NCI-H345 treated with DMSO at 0.1 percent for 48 hours (cell line): ENCODE measurements at regions not wholly inside any gene's neighbourhood (a gene's known extent, or its start where the extent isn't known, plus 50 kb on each side); places are given as distances from the start of the nearest gene placed in this dataset.

ENCODE experiments used
- DNase-seq: peaks from one replicate; lab custom pipeline; 2025; ENCODE audit not compliant: unreplicated experiment; lab: John Stamatoyannopoulos, UW

DNA sequence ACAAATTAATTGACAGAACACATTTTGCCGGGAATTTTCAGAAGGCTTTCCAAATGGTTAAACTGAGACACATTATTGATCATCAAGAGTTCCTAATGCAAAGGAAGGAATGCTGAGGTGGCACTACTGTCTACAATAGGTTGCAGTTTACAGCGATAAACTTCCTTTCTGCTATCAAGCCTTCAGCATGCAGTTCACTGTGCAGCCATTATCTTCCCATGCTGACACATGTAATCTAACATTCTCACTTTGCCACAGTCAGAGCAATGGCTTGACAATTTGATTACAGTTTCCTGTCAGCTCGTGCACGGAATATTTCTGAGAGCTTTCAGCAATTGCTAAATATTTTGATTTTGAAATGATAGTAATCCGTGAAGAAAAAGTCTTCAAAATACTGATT, 166.9 kb upstream of the PRMT6 start:
- DNase-seq, result no peak

- DNase-seq, result no peak
Measured at GRCh38 chr1:106897976-106898375, 158.5 kb upstream of the PRMT6 start.

DNA sequence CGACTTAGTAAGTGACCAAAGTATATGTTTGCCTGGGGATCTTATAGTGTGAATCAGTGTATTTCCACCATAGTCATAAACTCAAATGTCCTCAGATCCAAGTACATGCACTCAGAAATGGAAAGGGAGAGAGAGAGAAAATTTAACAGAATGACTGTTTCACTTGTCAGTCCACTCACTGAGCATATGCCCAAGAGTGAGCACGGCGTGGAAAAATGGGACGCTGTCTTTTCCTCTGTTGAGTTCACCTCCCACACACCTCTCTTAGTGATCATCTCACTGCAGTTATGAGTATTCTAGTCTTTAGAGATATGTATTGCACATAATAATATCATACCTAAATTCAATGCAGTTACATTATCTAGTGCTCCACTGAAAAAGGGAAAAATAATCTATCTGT, 156.8 kb upstream of the PRMT6 start:
- DNase-seq, result no peak

- DNase-seq, result no peak
Measured at GRCh38 chr1:106907795-106908194, 148.7 kb upstream of the PRMT6 start.

DNA sequence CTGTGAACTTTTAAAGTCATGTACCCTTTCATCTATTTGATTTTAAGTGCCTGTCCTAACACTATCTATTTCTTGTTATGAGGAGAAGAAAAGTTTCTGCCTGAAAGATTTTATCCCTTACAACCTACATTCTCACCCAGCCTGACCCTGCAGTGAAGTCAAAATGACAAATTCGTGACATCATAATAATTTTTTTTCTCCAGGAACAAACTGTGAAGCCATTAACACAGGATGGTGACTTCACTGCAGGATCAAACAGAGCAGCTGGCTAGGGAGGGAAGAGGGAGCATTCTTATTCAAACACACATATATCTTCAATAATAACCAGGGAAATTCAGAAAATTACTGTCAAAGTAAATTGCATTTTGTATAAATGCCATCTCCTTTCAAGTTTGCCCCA, 147.8 kb upstream of the PRMT6 start:
- no peak for DNase-seq

- DNase-seq, result no peak
Measured at GRCh38 chr1:106910798-106911197, 145.7 kb upstream of the PRMT6 start.

GRCh38 chr1:106912131-106912530, 144.3 kb upstream of the PRMT6 start:
- no peak for DNase-seq

DNA sequence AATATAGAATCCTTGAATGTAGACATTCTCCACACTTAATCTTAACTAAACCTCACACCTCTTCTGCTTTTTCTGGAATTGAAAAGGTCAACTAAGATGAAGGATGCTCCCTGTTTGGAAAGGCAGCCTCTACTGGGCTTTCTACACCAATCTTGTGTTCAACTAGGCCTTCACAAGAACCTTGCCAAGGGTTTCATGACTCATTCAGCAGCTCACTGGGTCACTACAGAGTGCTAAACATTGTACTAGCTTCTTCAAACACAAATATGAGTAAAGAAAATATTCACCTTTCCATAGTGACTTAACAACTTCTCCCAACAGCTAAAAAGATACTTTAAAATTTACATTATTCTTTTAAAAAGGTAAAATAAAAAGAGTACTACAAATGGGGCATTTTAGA, 135.3 kb upstream of the PRMT6 start:
- no peak for DNase-seq

- no peak for DNase-seq
Measured at GRCh38 chr1:106924360-106924759, 132.1 kb upstream of the PRMT6 start.

DNA sequence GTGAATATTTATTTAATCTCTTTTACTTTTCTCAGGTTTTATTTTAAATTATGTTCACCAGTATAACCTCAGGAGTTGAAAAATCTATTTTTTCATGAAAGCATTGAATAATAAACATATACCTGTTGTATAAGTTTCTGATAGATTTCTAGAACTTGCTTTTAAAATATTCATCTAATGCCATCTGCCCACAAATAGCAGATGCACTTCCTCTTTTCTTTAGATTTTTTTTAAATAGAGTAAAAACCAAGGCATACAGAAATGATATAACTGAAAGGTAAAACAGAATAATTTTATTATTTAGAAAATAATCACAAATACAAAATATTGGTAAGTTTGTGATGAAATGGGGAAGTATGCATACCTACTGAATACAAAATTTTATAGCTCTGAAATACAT, 130.7 kb upstream of the PRMT6 start:
- DNase-seq, result no peak

GRCh38 chr1:106926803-106927582, 129.5 kb upstream of the PRMT6 start:
- no peak for DNase-seq

DNA sequence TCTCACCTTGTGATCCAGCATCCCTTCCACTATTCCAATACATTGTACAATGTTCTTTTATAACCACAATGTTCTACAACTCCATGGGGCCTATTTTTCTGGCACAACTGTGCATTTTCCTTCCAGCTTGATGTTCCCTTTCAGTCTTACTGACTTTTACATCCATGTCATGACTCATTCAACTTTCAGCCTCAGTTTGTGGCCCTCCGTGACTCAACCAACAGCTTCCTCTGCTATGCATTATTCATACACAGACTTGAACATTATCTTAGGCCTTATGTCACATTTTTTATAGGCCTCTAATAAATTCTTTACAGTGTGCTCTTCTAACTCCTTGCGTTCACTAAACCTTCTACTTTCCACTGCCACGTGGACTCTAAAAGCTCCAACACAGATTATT, 119.4 kb upstream of the PRMT6 start:
- DNase-seq, result no peak

DNA sequence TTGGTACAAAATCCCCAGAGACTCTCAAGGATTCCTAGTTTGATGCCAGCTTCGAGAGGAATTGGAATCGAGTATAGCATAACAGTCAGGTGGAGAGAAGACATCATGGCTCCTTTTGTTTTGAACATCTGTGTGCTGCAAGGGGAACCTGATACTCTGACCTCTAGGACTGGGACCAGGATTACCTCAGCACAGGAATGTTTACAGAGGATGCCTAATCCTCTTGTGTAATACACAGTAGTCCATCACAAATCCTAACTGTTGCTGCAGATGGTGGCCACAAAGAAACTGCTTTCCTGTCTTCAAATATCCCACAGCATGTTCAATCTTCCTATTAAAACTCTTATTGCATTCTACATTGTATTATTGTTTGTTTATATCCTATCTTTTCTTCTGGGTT, 111.8 kb upstream of the PRMT6 start:
- no peak for DNase-seq

DNA sequence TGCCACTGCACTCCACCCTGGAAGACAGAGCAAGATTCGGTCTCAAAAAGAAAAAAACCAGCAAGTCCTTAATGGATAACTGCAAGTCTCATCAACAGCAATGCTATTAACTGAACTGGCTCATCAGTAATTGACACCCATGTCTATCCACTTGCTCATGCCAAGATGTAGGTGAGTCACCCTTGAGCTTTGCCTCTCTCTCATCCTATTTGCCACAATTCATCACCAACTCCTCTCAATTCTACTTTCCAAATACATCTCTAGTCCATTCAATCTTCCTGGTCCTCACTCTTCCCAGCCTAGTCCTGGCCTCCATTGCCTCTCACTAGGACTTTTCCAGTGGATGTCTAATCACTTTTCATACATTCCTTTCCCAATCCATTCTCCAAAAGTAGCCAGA, 103.7 kb upstream of the PRMT6 start:
- no peak for DNase-seq

DNA sequence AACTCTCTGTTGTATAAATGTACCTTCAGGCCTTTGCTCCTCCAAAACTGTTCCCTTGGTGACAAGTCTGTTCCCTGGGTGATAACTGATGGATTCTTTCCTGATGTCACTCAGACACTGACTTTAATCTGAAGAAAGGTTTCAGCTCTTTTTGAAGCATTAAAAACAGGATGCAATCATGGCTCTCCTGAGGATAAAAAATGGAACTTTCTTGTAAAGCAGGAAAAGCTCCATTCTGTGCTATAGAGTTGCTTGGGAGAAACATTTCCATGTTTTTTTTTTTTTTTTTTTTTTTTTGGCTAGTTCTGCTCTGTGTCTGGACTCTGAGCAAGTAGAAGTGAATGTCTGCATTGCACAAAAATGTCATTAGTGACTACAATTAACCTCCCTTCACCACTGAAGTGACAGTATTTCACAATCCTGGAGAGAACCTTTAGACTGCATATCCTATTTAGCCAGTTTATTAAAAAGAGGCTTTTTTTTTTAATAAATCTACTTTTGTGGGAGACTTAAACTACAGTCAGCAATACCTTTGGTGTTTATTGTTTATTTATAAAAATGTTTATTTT, 101.7 kb upstream of the PRMT6 start:
- DNase-seq, result no peak

DNA sequence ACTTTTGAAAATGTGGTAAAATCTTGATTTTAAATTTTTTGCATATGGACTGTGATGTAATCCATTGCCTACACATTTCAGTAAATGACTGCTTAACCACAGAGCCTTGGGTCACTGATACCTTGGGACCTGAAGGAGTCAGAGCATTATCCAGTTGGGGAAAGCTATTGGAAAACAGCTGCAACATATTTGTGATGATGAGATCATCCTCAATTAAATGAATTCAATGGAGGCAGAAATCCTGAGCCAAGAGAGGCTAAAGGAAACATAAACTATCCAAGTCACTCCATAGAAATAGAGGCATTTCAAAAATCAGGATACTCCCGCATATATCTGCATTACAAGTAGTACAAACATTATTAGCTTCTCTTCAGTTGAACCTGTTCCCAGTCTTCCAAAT, 99.8 kb upstream of the PRMT6 start:
- no peak for DNase-seq

GRCh38 chr1:106957795-106958194, 98.7 kb upstream of the PRMT6 start:
- no peak for DNase-seq

GRCh38 chr1:106960412-106960811, 96.1 kb upstream of the PRMT6 start:
- DNase-seq, result no peak

DNA sequence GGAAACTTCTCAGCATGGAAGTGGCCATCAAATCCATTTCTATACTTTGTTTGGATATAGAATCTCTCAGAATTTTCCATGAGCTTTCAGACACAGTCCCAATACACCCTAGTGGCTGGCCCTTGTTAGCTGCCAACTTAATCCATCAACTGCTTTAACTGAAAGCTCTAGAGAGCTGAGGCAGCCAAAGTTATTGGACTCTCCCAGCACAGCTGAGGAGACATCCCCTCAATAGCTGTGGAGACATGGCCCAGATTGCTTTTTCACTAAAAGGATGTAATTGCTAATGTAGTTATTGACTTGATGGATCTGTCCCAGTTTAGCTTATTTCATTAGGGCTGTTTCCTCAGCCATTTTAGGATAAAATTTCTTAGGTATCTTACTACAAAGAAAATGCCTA, 94.8 kb upstream of the PRMT6 start:
- no peak for DNase-seq

DNA sequence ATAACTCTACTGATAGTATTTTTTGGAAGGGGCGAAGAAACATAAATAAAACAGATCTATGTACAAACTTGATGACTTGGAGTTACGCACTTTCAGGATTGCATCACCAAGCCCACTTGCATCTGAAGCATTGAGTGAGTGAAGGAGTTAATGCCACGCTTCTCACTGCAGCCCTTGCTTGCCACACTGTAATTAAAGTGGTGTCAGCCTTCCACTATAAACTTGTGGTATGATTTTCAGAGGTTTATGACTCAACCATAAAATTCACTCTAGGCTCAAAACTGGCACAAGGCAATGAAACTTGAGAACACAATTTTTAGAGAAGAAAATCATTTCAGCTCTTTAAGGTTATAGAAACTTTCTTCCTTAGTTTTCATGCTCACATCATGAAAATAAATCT, 93.9 kb upstream of the PRMT6 start:
- DNase-seq, result no peak

DNA sequence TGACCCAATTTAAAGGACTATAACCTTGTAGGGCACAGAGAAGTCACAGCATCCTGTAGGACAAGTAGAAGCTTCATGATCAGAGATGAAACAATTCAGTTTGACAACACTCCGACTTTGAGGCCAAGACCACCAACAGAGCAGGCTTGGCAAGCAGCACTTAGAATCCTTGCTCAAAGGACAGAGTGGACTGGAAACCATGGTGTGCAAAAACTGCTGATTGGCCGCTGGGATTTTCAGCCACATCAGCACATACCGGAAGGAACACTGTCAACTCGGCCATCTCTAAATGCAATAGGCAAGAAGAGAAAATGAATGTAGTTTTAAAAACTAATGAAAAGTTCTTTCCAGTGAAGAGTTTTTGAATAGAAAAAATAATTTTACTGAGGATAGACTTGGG, 92.0 kb upstream of the PRMT6 start:
- DNase-seq, result no peak

DNA sequence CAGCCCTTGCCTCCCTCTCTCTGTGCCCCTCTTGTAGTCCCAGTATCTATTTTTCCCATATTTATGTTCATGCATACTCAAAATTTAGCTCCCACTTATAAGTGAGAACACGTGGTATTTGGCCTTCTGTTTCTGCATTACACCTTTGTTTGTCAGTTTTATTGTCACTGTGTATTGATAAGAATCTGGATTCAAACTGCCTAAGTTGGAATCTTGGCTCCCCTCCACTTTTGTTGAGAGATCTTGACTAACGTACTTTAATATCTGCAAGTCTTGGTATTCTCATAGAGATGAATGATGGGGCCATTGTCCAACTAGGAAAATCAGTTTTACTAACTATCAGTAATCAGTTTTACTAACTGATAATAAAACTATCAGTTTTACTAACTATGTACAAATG, 87.8 kb upstream of the PRMT6 start:
- DNase-seq, result no peak

DNA sequence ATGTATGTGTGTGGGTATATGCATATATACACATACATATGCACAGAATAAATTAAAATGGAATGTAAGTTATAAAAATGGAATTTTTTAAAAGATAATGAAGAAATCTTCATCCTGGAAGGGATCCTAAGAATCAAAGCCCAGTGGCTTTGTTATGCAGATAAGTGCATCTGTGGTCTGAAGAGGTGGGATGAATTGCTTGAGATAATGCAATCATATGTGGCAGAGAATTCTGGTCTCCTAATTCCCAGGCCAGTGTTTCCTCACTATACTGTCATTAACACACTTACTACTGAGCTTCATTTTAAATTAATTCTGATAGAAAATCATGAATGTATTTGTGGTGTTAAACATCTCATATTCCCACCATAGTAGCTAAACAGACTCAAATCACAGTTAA, 86.7 kb upstream of the PRMT6 start:
- no peak for DNase-seq
